ENCODE measurements at regions not wholly inside any gene's neighbourhood (a gene's known extent, or its start where the extent isn't known, plus 50 kb on each side); places are given as distances from the start of the nearest gene placed in this dataset.

DNA sequence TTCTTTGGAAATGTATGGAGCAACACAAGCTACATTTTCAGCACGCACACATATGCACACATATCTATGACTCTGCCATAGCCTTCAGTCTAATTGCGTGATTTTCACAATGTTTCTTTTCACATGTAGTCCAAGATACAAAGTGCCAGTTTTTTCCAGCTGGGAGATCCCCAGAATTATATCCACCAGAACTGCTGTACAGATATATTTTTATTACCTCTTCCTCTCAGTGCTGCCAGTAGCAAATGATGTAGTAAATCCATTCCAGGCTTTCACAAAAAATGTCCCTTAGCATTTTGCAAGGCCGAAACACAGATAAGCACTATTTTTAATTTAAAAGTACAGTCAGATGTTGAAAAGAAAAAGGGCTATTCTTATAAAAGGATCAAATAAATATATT lies 719.8 kb upstream of the SEMA6D start:
- Histone ChIP-seq H2AFZ (ENCODE audit: low read length) (no peak overlapping the region), H3K14ac (ENCODE audit: insufficient read depth, low read length) (no peak overlapping the region), H3K9me3 (ENCODE audit: control insufficient read depth, low read depth, low read length) (no peaks in the 10 kb centered on the region), H2BK120ac (ENCODE audit: low read depth, low read length, poor library complexity, severe bottlenecking) (no peak overlapping the region), H3K27me3 (ENCODE audit: insufficient read depth, low read length) (no peaks in the 10 kb centered on the region), H3T11ph (ENCODE audit: low read length) (no peak overlapping the region), H3K23me2 (ENCODE audit: insufficient read length, low read depth, low read length, poor library complexity, severe bottlenecking) (no peaks in the 10 kb centered on the region), H4K20me1 (ENCODE audit: control insufficient read depth, insufficient read depth, insufficient read length) (no peaks in the 10 kb centered on the region), H3K4ac (ENCODE audit: low read depth, low read length) (no peak overlapping the region), H3K23ac (ENCODE audit: insufficient read length, low read depth, low read length) (no peak overlapping the region), H3K4me2 (ENCODE audit: insufficient read depth, insufficient read length, low read length) (no peak overlapping the region), H3K18ac (ENCODE audit: insufficient read length, low read depth, low read length) (no peak overlapping the region), H2BK20ac (ENCODE audit: low read depth, low read length, poor library complexity, severe bottlenecking) (no peak overlapping the region), H2AK5ac (ENCODE audit: insufficient read length, low read length) (no peak overlapping the region), H3K79me1 (ENCODE audit: insufficient read depth, low read depth, low read length, poor library complexity, severe bottlenecking) (no peaks in the 10 kb centered on the region), H4K5ac (ENCODE audit: insufficient read length, low read depth, low read length) (no peak overlapping the region), H3K56ac (ENCODE audit: insufficient read length, low read depth, low read length) (no peak overlapping the region), H2BK12ac (ENCODE audit: insufficient read length, low read depth, low read length) (no peak overlapping the region), H4K8ac (replicated peaks; ENCODE audit: insufficient read length, low read depth, low read length) (no peak overlapping the region), H2BK5ac (ENCODE audit: insufficient read length, low read length) (no peak overlapping the region), H3K79me2 (ENCODE audit: insufficient read depth, low read length) (no peaks in the 10 kb centered on the region), H3K9ac (ENCODE audit: extremely low read depth, insufficient read length, low read length) (no peak overlapping the region), H3K27ac (ENCODE audit: insufficient read length, low read depth, low read length) (no peak overlapping the region), H2BK15ac (ENCODE audit: low read depth, low read length) (no peak overlapping the region), H3K4me1 (ENCODE audit: insufficient read depth, low read length) (no peaks in the 10 kb centered on the region), H4K91ac (ENCODE audit: insufficient read length, low read depth, low read length) (no peak overlapping the region)
- no CpG with 5 or more reads among the region's 3 CpGs for whole genome bisulfite sequencing (ENCODE audit: extremely low coverage, insufficient read length, low lambda C conversion rate)
- Mint-ChIP-seq H3K4me3 (no peak overlapping the region), H3K27ac (no peak overlapping the region), H3K4me1 (peaks cover 5 to 6% of the 10 kb centered on the region in 2 experiments), H3K9me3 (peaks cover 20 to 35% of the 10 kb centered on the region in 2 experiments), H3K36me3 (ENCODE audit: insufficient read depth in 1 of 3, low read depth in 3 of 3) (peaks cover 3 to 10% (median 9%) of the 10 kb centered on the region in 3 experiments; a peak in 6 of 7 replicates), H3K27me3 (ENCODE audit: low read depth) (no peaks in the 10 kb centered on the region)
- TF ChIP-seq, protein P1, sequence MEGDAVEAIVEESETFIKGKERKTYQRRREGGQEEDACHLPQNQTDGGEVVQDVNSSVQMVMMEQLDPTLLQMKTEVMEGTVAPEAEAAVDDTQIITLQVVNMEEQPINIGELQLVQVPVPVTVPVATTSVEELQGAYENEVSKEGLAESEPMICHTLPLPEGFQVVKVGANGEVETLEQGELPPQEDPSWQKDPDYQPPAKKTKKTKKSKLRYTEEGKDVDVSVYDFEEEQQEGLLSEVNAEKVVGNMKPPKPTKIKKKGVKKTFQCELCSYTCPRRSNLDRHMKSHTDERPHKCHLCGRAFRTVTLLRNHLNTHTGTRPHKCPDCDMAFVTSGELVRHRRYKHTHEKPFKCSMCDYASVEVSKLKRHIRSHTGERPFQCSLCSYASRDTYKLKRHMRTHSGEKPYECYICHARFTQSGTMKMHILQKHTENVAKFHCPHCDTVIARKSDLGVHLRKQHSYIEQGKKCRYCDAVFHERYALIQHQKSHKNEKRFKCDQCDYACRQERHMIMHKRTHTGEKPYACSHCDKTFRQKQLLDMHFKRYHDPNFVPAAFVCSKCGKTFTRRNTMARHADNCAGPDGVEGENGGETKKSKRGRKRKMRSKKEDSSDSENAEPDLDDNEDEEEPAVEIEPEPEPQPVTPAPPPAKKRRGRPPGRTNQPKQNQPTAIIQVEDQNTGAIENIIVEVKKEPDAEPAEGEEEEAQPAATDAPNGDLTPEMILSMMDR (conservative IDR thresholded peaks at IDR 0.05) = no peak
- DNase-seq = no peak

Measured in H9 (cell line).